ENCODE measurements at regions not wholly inside any gene's neighbourhood (a gene's known extent, or its start where the extent isn't known, plus 50 kb on each side); places are given as distances from the start of the nearest gene placed in this dataset.

DNA sequence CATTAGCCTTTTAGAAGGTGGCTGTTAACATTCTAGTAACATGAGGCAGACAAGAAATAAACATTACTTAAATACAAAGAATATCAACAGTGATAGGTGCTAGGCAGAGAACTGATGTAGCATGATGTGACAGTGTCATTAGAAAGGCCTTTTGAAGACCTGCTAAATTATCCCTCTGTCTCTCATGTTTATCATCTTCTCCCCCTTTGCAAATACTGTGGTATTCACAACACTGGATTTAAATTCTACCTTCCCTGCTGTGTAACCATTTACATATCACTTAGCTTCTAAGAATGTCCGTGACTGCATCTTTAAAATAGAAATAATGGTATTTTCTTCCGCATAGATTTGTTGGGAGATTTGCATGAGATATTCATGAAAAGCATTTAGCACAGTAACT, 74.4 kb upstream of the CLEC14A start:
- TF ChIP-seq, protein P1, sequence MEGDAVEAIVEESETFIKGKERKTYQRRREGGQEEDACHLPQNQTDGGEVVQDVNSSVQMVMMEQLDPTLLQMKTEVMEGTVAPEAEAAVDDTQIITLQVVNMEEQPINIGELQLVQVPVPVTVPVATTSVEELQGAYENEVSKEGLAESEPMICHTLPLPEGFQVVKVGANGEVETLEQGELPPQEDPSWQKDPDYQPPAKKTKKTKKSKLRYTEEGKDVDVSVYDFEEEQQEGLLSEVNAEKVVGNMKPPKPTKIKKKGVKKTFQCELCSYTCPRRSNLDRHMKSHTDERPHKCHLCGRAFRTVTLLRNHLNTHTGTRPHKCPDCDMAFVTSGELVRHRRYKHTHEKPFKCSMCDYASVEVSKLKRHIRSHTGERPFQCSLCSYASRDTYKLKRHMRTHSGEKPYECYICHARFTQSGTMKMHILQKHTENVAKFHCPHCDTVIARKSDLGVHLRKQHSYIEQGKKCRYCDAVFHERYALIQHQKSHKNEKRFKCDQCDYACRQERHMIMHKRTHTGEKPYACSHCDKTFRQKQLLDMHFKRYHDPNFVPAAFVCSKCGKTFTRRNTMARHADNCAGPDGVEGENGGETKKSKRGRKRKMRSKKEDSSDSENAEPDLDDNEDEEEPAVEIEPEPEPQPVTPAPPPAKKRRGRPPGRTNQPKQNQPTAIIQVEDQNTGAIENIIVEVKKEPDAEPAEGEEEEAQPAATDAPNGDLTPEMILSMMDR (IDR thresholded peaks at IDR 0.05; ENCODE audit: low read depth, low read length): no peak
- H3K4me3 ChIP-seq (ENCODE audit: low read depth, low read length): no peak overlapping the region

DNA sequence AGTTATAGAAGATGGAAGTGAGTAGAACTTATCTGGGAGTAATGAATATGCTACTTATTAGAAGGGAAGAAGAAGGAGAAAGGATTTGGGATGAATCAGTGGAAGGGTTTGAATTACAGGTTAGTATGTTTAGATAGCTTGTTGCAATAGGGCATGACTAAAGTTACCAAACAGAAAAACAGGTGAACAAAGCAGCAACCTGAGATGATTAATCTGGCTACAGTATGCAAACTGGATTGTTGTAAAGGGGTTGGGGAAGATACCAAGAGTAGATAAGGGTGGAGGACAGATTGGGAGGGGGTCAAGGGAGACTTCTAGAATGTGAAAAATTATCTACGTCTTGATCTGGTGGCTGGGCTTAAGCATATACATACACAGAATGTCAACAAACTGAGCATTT, 73.4 kb upstream of the CLEC14A start:
- H3K4me3 ChIP-seq (ENCODE audit: low read depth, low read length): no peak overlapping the region
- TF ChIP-seq, protein P1 (IDR thresholded peaks at IDR 0.05; ENCODE audit: low read depth, low read length): no peak

DNA sequence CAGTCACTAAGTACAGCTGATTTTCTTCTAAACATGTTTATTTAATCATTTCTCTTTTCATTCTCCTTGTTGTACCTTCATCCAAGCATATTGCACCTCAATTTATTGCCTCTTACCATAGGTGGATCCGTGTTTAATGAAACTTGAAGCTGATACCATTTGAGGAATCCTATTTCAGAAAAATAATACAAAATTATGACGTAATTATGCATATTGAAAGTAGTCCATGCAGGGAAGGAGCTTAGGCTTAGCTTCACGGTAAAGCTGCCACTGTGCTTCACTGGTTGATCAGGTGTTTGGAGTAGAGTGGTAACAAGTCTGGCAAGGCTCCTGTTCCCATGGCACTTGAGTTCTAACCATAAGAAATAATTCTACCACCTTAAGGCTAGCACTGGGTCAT, 61.0 kb upstream of the CLEC14A start:
- no peak overlapping the region for H3K4me3 ChIP-seq (ENCODE audit: low read depth, low read length)
- TF ChIP-seq, protein P1 (IDR thresholded peaks at IDR 0.05; ENCODE audit: low read depth, low read length): no peak

DNA sequence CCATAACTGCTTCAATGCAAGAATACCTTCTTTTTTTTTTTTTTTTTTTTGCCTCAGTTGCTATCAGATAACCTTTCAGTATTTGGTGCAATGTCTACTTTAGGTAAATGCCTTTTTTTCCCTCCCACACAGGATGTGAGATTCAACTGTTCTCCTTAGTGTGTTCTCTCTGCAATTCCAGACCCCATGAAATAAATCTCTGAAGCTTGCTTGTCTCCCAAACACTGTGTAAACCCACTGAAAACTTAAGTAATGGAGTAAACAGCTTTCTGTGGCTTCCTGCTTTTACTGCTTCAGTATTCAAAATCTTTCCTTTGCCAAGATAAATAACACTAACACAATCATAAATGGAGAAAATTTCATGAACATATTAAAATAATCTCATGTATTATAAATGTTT, 55.8 kb upstream of the CLEC14A start:
- TF ChIP-seq, protein P1 (IDR thresholded peaks at IDR 0.05; ENCODE audit: low read depth, low read length): no peak
- no peak overlapping the region for H3K4me3 ChIP-seq (ENCODE audit: low read depth, low read length)

DNA sequence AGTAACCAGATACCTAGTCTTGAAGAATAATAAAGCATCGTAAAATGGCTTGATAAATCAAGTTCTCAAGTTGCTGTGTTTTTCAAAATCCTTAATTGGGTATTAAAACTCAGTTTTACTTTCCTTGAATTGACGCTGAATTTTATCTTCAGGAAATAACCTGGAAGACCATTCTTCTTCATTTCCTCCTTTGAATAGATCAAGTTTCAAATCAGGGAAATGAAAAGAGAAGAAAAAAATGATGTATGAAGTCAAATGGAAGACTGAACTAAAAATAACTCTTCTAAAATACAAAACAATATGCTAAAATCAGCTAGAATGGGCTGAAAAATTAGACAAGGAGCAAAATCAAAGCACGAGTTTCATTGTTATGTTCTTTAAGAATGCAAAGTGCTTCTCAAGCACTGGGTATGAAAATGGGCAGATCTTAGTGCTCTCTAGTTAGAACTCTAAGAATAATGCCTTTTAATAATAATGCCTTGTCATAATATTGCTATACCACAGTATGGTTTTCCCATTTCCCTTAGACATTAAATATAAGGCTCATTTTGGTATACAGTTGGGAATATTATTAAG, 54.6 kb upstream of the CLEC14A start:
- no peak overlapping the region for H3K4me3 ChIP-seq (ENCODE audit: low read depth, low read length)

DNA sequence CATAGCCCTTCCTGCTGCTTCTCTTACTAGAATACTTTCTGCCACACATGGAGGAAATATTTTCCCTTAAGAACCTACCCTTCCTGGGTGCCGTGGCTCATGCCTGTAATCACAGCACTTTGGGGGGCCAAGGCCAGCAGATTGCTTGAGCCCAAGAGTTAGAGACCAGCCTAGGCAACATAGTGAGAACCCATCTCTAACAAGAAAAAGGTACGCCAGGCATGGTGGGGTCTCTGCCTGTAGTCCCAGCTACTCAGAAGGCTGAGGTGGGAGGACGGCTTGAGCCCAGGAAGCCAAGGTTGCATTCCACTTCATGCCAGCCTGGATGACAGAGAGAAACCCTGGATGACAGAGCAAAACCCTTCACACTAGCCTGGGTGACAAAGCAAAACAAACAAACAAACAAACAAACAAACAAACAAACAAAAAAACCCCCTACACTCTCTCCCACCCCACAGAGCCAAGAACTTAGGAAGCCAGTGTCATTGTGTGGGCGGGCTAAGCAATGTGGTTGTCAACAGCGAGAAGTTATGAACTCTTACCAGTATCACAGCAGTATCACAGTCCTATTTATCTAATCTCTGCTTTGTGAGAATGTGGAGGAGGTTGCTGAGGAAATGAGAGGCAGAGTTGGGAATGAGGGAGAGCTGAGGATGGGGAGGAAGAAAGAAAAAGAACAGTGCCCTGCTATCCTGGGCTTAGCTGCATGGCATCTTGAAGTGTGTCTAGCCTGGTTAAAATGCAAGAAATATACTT, 53.8 kb upstream of the CLEC14A start:
- TF ChIP-seq, protein P1 (IDR thresholded peaks at IDR 0.05; ENCODE audit: low read depth, low read length): no peak
- no peak overlapping the region for H3K4me3 ChIP-seq (ENCODE audit: low read depth, low read length)

More for the DNA sequence above, 54.6 kb upstream of the CLEC14A start:
- TF ChIP-seq, protein P1 (IDR thresholded peaks at IDR 0.05; ENCODE audit: low read depth, low read length): no peak

All from WI38 (cell line).